Neural progenitor cell (in vitro differentiated cells): ENCODE measurements at regions not wholly inside any gene's neighbourhood (a gene's known extent, or its start where the extent isn't known, plus 50 kb on each side); places are given as distances from the start of the nearest gene placed in this dataset.

Experiments used
- DNase-seq: peaks from one replicate; pipeline ENCODE4 v3.0.0-alpha.2; 2016; ENCODE audit warnings: low spot score
- H2AFZ ChIP-seq: fragments of 200-600 bp; sonication (generic); replicated peaks from 2 replicates; pipeline ENCODE4 v1.6.1; 2016; ENCODE audit warnings: antibody characterized with exemption
- H3F3A ChIP-seq: fragments of 200-600 bp; sonication (generic); 2 replicates; pipeline ENCODE4 v1.6.1; 2016; ENCODE audit warnings: antibody characterized with exemption, low read depth
- H3K27ac ChIP-seq: fragments of 200-600 bp; sonication (generic); 2 replicates; pipeline ENCODE4 v1.5.1; 2016; ENCODE audit warnings: mild to moderate bottlenecking
- H3K27me3 ChIP-seq: fragments of 200-600 bp; sonication (generic); 2 replicates; pipeline ENCODE4 v1.6.1; 2016; ENCODE audit warnings: mild to moderate bottlenecking, moderate library complexity
- H3K36me3 ChIP-seq: fragments of 200-600 bp; sonication (generic); 2 replicates; pipeline ENCODE4 v1.5.1; 2016
- H3K4me1 ChIP-seq: fragments of 200-600 bp; sonication (generic); 2 replicates; pipeline ENCODE4 v1.6.1; 2016; ENCODE audit warnings: mixed run types
- H3K4me2 ChIP-seq: fragments of 200-600 bp; sonication (generic); 2 replicates; pipeline ENCODE4 v1.6.1; 2016
- H3K4me3 ChIP-seq: fragments of 200-600 bp; sonication (generic); 2 replicates; pipeline ENCODE4 v1.5.1; 2016
- H3K79me2 ChIP-seq: fragments of 200-600 bp; sonication (generic); 2 replicates; pipeline ENCODE4 v1.6.1; 2016; ENCODE audit warnings: low read depth
- H3K9ac ChIP-seq: fragments of 200-600 bp; sonication (generic); 2 replicates; pipeline ENCODE4 v1.6.1; 2016
- H3K9me3 ChIP-seq: fragments of 200-600 bp; sonication (generic); 2 replicates; pipeline ENCODE4 v1.5.1; 2016; ENCODE audit warnings: low read depth
- H4K20me1 ChIP-seq: fragments of 200-600 bp; sonication (generic); 2 replicates; pipeline ENCODE4 v1.6.1; 2016; ENCODE audit warnings: low read depth
- H3K27ac Mint-ChIP-seq: 3 replicates; pipeline ENCODE4 v1.8.0; 2021; ENCODE audit warnings: mixed read lengths
- H3K27me3 Mint-ChIP-seq: 2 replicates; pipeline ENCODE4 v1.8.0; 2022; ENCODE audit warnings: low read depth, mild to moderate bottlenecking, inconsistent platforms, moderate library complexity, mixed read lengths; ENCODE audit not compliant: insufficient read depth
- H3K36me3 Mint-ChIP-seq: 3 replicates; pipeline ENCODE4 v1.8.0; 2021; ENCODE audit warnings: mixed read lengths
- H3K4me1 Mint-ChIP-seq: 3 replicates; pipeline ENCODE4 v1.8.0; 2021; ENCODE audit warnings: mixed read lengths
- H3K4me3 Mint-ChIP-seq: 3 replicates; pipeline ENCODE4 v1.8.0; 2021; ENCODE audit warnings: mild to moderate bottlenecking, moderate library complexity, mixed read lengths
- H3K9me3 Mint-ChIP-seq: 3 replicates; pipeline ENCODE4 v1.8.0; 2020; ENCODE audit warnings: mixed read lengths
- EZH2 ChIP-seq: fragments of 200-600 bp; sonication (generic); IDR thresholded peaks from 2 replicates; pipeline ENCODE4 v1.6.1; 2017; ENCODE audit warnings: antibody characterized with exemption, mild to moderate bottlenecking, moderate library complexity
- EZH2phosphoT487 ChIP-seq: fragments of 200-600 bp; sonication (generic); IDR thresholded peaks from 2 replicates; pipeline ENCODE4 v1.6.1; 2017; ENCODE audit warnings: antibody characterized with exemption
- TF ChIP-seq, protein P1 (sequence below): fragments of 200-600 bp; sonication (generic); IDR thresholded peaks from 2 replicates; pipeline ENCODE4 v1.5.1; 2017; ENCODE audit warnings: antibody characterized with exemption, mild to moderate bottlenecking

DNA sequence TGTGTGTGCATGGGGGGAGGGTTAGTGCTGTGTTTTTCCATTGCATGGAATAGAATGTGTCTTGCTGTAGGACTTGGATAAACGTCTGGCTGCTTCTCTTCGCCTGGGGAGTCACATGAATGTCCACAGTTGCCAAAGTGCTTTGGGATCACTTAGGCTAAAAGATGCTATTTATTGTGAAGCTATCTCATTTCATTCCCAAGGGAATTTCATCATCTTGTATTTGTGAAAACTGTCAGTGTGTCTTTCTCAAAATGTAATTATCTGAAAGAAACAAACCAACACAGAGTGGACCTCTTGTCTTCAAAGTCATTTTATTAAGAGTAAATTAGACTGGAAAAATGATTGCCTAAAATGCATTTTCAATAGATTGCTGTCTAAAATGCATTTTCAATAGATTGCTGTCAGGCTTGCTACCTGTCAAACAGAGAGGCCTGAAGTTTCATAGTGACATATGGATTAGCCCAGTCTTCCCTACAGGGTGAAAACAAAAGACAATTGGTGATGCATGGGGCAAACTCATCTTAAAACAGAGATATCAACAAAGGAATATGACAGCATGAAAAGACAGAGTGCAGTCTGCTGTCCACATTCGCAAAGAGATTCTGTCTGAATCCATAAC lies 117.1 kb upstream of the GOLIM4 start:
- Histone ChIP-seq H2AFZ (no peak overlapping the region), H3F3A (no peaks in the 10 kb centered on the region), H3K4me1 (peaks cover 9% of the 10 kb centered on the region), H3K9me3 (no peaks in the 10 kb centered on the region), H3K27ac (no peak overlapping the region), H3K9ac (no peak overlapping the region), H3K36me3 (no peaks in the 10 kb centered on the region), H4K20me1 (no peaks in the 10 kb centered on the region), H3K4me3 (no peak overlapping the region), H3K79me2 (no peaks in the 10 kb centered on the region), H3K4me2 (no peak overlapping the region), H3K27me3 (no peaks in the 10 kb centered on the region)
- TF ChIP-seq, protein P1, sequence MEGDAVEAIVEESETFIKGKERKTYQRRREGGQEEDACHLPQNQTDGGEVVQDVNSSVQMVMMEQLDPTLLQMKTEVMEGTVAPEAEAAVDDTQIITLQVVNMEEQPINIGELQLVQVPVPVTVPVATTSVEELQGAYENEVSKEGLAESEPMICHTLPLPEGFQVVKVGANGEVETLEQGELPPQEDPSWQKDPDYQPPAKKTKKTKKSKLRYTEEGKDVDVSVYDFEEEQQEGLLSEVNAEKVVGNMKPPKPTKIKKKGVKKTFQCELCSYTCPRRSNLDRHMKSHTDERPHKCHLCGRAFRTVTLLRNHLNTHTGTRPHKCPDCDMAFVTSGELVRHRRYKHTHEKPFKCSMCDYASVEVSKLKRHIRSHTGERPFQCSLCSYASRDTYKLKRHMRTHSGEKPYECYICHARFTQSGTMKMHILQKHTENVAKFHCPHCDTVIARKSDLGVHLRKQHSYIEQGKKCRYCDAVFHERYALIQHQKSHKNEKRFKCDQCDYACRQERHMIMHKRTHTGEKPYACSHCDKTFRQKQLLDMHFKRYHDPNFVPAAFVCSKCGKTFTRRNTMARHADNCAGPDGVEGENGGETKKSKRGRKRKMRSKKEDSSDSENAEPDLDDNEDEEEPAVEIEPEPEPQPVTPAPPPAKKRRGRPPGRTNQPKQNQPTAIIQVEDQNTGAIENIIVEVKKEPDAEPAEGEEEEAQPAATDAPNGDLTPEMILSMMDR, result no peak
- TF ChIP-seq EZH2phosphoT487 (no peak), EZH2 (no peak)
- H3K9me3 Mint-ChIP-seq, result no peaks in the 10 kb centered on the region
- no peak overlapping the region for H3K4me3 Mint-ChIP-seq
- DNase-seq, result no peak
- H3K36me3 Mint-ChIP-seq, result no peaks in the 10 kb centered on the region
- H3K27ac Mint-ChIP-seq, result no peak overlapping the region
- peaks cover 22% of the 10 kb centered on the region for H3K4me1 Mint-ChIP-seq
- no peaks in the 10 kb centered on the region for H3K27me3 Mint-ChIP-seq

DNA sequence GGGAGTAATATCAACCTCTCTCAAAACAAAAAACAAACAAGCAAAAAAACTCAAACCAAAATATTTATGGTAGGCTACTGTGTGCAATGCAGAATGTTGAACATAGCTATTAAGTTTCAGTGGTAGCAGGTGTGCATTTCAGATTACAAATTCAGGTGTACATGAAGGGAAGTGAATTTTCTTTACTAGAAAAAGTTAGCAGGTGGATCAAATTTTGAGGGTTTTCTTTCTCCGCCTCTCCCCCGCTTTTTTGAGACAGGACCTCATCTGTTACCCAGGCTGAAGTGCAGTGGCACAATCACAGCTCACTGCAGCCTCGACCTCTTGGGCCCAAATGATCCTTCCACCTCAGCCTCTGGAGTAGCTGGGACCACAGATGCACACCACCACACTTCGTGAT lies 109.7 kb upstream of the GOLIM4 start:
- Mint-ChIP-seq H3K4me1 (no peaks in the 10 kb centered on the region), H3K4me3 (no peak overlapping the region)
- TF ChIP-seq EZH2phosphoT487, result no peak
- TF ChIP-seq, protein P1, result no peak
- TF ChIP-seq EZH2, result no peak

DNA sequence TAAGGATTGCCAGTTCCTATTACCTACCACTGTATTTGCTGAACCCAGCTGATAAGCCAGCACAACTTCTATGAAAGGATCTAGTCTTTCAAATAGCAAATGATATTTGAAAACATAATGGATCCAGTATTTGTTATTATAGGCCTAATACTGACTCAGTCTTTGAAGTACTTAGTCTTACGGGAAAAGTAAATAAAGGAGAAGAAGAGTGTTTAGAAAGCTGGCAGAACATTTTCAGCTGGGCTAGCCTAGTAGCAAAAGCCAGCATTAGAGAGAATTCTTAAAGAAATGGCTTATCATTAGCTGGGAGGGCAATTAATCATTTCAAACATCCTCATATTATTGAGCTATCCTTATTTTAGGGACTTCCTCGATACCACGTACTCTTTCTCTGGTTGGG lies 101.4 kb upstream of the GOLIM4 start:
- Histone ChIP-seq H3K27me3 (no peaks in the 10 kb centered on the region), H3F3A (no peaks in the 10 kb centered on the region), H3K4me3 (no peak overlapping the region), H3K9ac (no peak overlapping the region), H3K4me2 (no peak overlapping the region), H3K4me1 (no peaks in the 10 kb centered on the region), H4K20me1 (no peaks in the 10 kb centered on the region), H3K9me3 (no peaks in the 10 kb centered on the region), H3K79me2 (no peaks in the 10 kb centered on the region), H3K36me3 (no peaks in the 10 kb centered on the region), H2AFZ (no peak overlapping the region), H3K27ac (no peak overlapping the region)
- no peak overlapping the region for H3K27ac Mint-ChIP-seq
- no peak overlapping the region for H3K4me3 Mint-ChIP-seq
- H3K36me3 Mint-ChIP-seq, result no peaks in the 10 kb centered on the region
- TF ChIP-seq, protein P1, result no peak
- no peak for TF ChIP-seq EZH2phosphoT487
- no peak for TF ChIP-seq EZH2
- H3K27me3 Mint-ChIP-seq, result no peaks in the 10 kb centered on the region
- no peaks in the 10 kb centered on the region for H3K9me3 Mint-ChIP-seq
- no peak for DNase-seq
- H3K4me1 Mint-ChIP-seq, result no peaks in the 10 kb centered on the region

More for the DNA sequence above, 109.7 kb upstream of the GOLIM4 start:
- no peak for DNase-seq
- H3K9me3 Mint-ChIP-seq, result no peaks in the 10 kb centered on the region
- Histone ChIP-seq H4K20me1 (no peaks in the 10 kb centered on the region), H3K79me2 (no peaks in the 10 kb centered on the region), H3F3A (no peaks in the 10 kb centered on the region), H3K36me3 (no peaks in the 10 kb centered on the region), H2AFZ (no peak overlapping the region), H3K27me3 (no peaks in the 10 kb centered on the region), H3K9me3 (no peaks in the 10 kb centered on the region), H3K4me3 (no peak overlapping the region), H3K4me2 (no peak overlapping the region), H3K9ac (no peak overlapping the region), H3K27ac (no peak overlapping the region), H3K4me1 (no peaks in the 10 kb centered on the region)
- H3K27me3 Mint-ChIP-seq, result no peaks in the 10 kb centered on the region
- no peak overlapping the region for H3K27ac Mint-ChIP-seq
- H3K36me3 Mint-ChIP-seq, result no peaks in the 10 kb centered on the region
